Choroid plexus epithelial cell (primary cell): ENCODE measurements at regions not wholly inside any gene's neighbourhood (a gene's known extent, or its start where the extent isn't known, plus 50 kb on each side); places are given as distances from the start of the nearest gene placed in this dataset.
A peak's percentile ranks its signal among the peaks of the same experiment; 100 is the strongest.

ENCODE experiments used
- DNase-seq: peaks from one replicate; pipeline ENCODE4 v3.0.0-alpha.2; 2010; ENCODE audit warnings: low read depth
- H3K4me3 ChIP-seq: 2 replicates; pipeline ENCODE4 v1.5.1; 2011; ENCODE audit warnings: low read depth, mild to moderate bottlenecking, control low read depth, low read length, moderate library complexity
- CTCF ChIP-seq: conservative IDR thresholded peaks from 2 replicates; pipeline ENCODE4 v1.5.1; 2011; ENCODE audit warnings: low read depth, mild to moderate bottlenecking, control low read depth, inconsistent platforms, low read length, moderate library complexity

GRCh38 chr16:76913046-76913445, 277.9 kb upstream of the MON1B start:
- TF ChIP-seq CTCF = no peak
- no peak overlapping the region for H3K4me3 ChIP-seq
- no peak for DNase-seq

GRCh38 chr16:76926042-76926441, 264.9 kb upstream of the MON1B start:
- no peak overlapping the region for H3K4me3 ChIP-seq
- TF ChIP-seq CTCF = no peak
- DNase-seq = no peak

GRCh38 chr16:76926595-76926994, 264.4 kb upstream of the MON1B start:
- DNase-seq = no peak
- H3K4me3 ChIP-seq = no peak overlapping the region
- no peak for TF ChIP-seq CTCF

- TF ChIP-seq CTCF = no peak
- H3K4me3 ChIP-seq = no peak overlapping the region
- DNase-seq = no peak
Observed at GRCh38 chr16:76931186-76931585, 259.8 kb upstream of the MON1B start.

GRCh38 chr16:76932541-76933211, 258.3 kb upstream of the MON1B start:
- peak; percentile 18 for DNase-seq
- TF ChIP-seq CTCF = no peak
- no peak overlapping the region for H3K4me3 ChIP-seq

GRCh38 chr16:76940251-76940650, 250.7 kb upstream of the MON1B start:
- TF ChIP-seq CTCF = no peak
- H3K4me3 ChIP-seq = no peak overlapping the region
- DNase-seq = no peak

GRCh38 chr16:76941113-76941512, 249.9 kb upstream of the MON1B start:
- no peak overlapping the region for H3K4me3 ChIP-seq
- no peak for DNase-seq
- TF ChIP-seq CTCF = no peak
